Neuronal stem cell (in vitro differentiated cells): ENCODE measurements at regions not wholly inside any gene's neighbourhood (a gene's known extent, or its start where the extent isn't known, plus 50 kb on each side); places are given as distances from the start of the nearest gene placed in this dataset.

Experiments used
- DNase-seq: peaks from one replicate; pipeline ENCODE4 v3.0.0-alpha.2; 2013; ENCODE audit warnings: low spot score
- H2AFZ ChIP-seq: one replicate; pipeline ENCODE4 v1.6.1; 2013; ENCODE audit warnings: mild to moderate bottlenecking, low read length, inconsistent platforms
- H2AK5ac ChIP-seq: 2 replicates; pipeline ENCODE4 v1.6.1; 2013; ENCODE audit warnings: low read depth, mild to moderate bottlenecking, inconsistent platforms, low read length, moderate library complexity, mixed read lengths
- H2BK120ac ChIP-seq: 2 replicates; pipeline ENCODE4 v1.6.1; 2013; ENCODE audit warnings: low read depth, mild to moderate bottlenecking, inconsistent platforms, low read length, moderate library complexity, mixed read lengths
- H2BK12ac ChIP-seq: one replicate; pipeline ENCODE4 v1.6.1; 2013; ENCODE audit warnings: low read length, inconsistent platforms
- H2BK15ac ChIP-seq: 2 replicates; pipeline ENCODE4 v1.6.1; 2013; ENCODE audit warnings: mild to moderate bottlenecking, low read length, inconsistent platforms, mixed read lengths
- H2BK5ac ChIP-seq: one replicate; pipeline ENCODE4 v1.6.1; 2013; ENCODE audit warnings: inconsistent platforms, mild to moderate bottlenecking, low read length, moderate library complexity
- H3K14ac ChIP-seq: one replicate; pipeline ENCODE4 v1.6.1; 2013; ENCODE audit warnings: low read length, inconsistent platforms
- H3K18ac ChIP-seq: 2 replicates; pipeline ENCODE4 v1.6.1; 2013; ENCODE audit warnings: low read length, inconsistent platforms
- H3K23ac ChIP-seq: 2 replicates; pipeline ENCODE4 v1.6.1; 2013; ENCODE audit warnings: low read depth, mild to moderate bottlenecking, mixed read lengths, low read length, inconsistent platforms; ENCODE audit not compliant: poor library complexity
- H3K27ac ChIP-seq: replicated peaks from 3 replicates; pipeline ENCODE4 v1.5.1; 2013; ENCODE audit warnings: low read length, inconsistent platforms
- H3K27me3 ChIP-seq, 3 experiments: 2 replicates each; pipeline ENCODE4 v1.6.1; 2013; ENCODE audit warnings: low read length in 3 of 3, mild to moderate bottlenecking in 2 of 3, inconsistent platforms in 1 of 3, low read depth in 1 of 3, mixed read lengths in 1 of 3, moderate library complexity in 1 of 3; ENCODE audit not compliant: control insufficient read depth in 3 of 3, insufficient read depth in 3 of 3
- H3K36me3 ChIP-seq, 2 donors: replicated peaks in 1 of 2; 2 replicates each; pipeline ENCODE4 v1.6.1; 2013; ENCODE audit warnings: low read length in 2 of 2; ENCODE audit not compliant: control insufficient read depth in 2 of 2, insufficient read depth in 2 of 2
- H3K4ac ChIP-seq: 2 replicates; pipeline ENCODE4 v1.6.1; 2013; ENCODE audit warnings: inconsistent platforms, mild to moderate bottlenecking, low read length, moderate library complexity
- H3K4me1 ChIP-seq, 2 donors: 1 replicate in 1 of 2; 2 replicates in 1 of 2; pipeline ENCODE4 v1.6.1; 2013; ENCODE audit warnings: low read length in 2 of 2, low read depth in 1 of 2; ENCODE audit not compliant: control insufficient read depth in 2 of 2, insufficient read depth in 1 of 2
- H3K4me2 ChIP-seq: one replicate; pipeline ENCODE4 v1.6.1; 2013; ENCODE audit warnings: mild to moderate bottlenecking, low read length, inconsistent platforms; ENCODE audit not compliant: insufficient read depth, poor library complexity, severe bottlenecking
- H3K4me3 ChIP-seq, 2 donors: 2 replicates each; pipeline ENCODE4 v1.5.1; 2013; ENCODE audit warnings: low read length in 2 of 2, mild to moderate bottlenecking in 2 of 2, inconsistent platforms in 1 of 2, moderate library complexity in 1 of 2
- H3K79me1 ChIP-seq: one replicate; pipeline ENCODE4 v1.6.1; 2013; ENCODE audit warnings: low read depth, mild to moderate bottlenecking, inconsistent platforms, low read length, moderate library complexity
- H3K9ac ChIP-seq: one replicate; pipeline ENCODE4 v1.6.1; 2013; ENCODE audit warnings: mild to moderate bottlenecking, low read depth, low read length, inconsistent platforms; ENCODE audit not compliant: poor library complexity
- H3K9me3 ChIP-seq, 2 donors: replicated peaks in 1 of 2; 2 replicates each; pipeline versions ENCODE3 to v1.6.1; 2013; ENCODE audit warnings: low read length in 2 of 2, mild to moderate bottlenecking in 2 of 2, inconsistent platforms in 1 of 2, low read depth in 1 of 2, mixed read lengths in 1 of 2, moderate library complexity in 1 of 2; ENCODE audit not compliant: control insufficient read depth in 2 of 2, insufficient read depth in 1 of 2
- H4K8ac ChIP-seq: one replicate; pipeline ENCODE4 v1.6.1; 2013; ENCODE audit warnings: low read depth, mild to moderate bottlenecking, inconsistent platforms, low read length, moderate library complexity
- H4K91ac ChIP-seq: one replicate; pipeline ENCODE4 v1.6.1; 2013; ENCODE audit warnings: low read length, low read depth, mild to moderate bottlenecking, inconsistent platforms; ENCODE audit not compliant: poor library complexity
- WGBS, 2 donors: extraction: QIAGEN DNeasy Blood & Tissue Kit; methylation state at CpG; one replicate each; pipeline ENCODE4 v1.1.7; 2013; ENCODE audit warnings: missing lambda C conversion rate in 2 of 2, mixed read lengths in 1 of 2; ENCODE audit not compliant: insufficient read length in 2 of 2, insufficient replicate concordance in 1 of 2; ENCODE audit errors: extremely low coverage in 2 of 2; 5-methylcytosine and 5-hydroxymethylcytosine counted together

DNA sequence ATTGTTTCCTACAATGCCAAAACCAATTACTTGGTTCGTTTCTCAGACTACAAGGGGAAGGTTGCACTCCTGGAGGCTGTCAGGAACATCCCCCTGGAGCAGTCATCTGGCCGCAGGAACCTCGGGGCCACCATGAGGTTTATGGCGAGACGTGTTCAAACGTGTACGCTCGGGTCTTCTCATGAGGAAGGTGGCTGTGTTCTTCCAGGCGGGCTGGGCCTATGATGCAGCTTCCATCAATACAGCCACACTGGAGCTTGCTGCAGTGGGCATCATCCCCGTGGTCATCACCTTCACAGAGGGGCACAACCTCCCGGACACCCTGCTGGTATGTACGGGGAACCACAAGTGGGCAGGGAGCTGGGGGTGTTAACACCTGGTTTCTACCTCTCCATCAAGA, 94.5 kb upstream of the COL6A5 start:
- Histone ChIP-seq H3K18ac (peak overlapping the region; percentile 63), H3K9ac (no peak overlapping the region), H3K4me2 (no peak overlapping the region), H2AK5ac (no peak overlapping the region), H4K8ac (no peak overlapping the region), H3K27me3 (peaks cover 0 to 4% (median 0%) of the 10 kb centered on the region in 3 experiments), H3K79me1 (no peaks in the 10 kb centered on the region), H3K27ac (no peak overlapping the region), H2BK12ac (no peak overlapping the region), H3K4me1 (no peaks in the 10 kb centered on the region), H3K9me3 (no peaks in the 10 kb centered on the region), H3K36me3 (no peaks in the 10 kb centered on the region), H2BK5ac (no peak overlapping the region), H3K4me3 (no peak overlapping the region), H2BK15ac (no peak overlapping the region), H3K14ac (no peak overlapping the region), H3K4ac (no peak overlapping the region), H2BK120ac (no peak overlapping the region), H2AFZ (peak overlapping the region; percentile 17), H3K23ac (no peak overlapping the region), H4K91ac (no peak overlapping the region)
- DNase-seq: no peak
- no CpG with 5 or more reads among the region's 12 CpGs for WGBS, 2 donors

DNA sequence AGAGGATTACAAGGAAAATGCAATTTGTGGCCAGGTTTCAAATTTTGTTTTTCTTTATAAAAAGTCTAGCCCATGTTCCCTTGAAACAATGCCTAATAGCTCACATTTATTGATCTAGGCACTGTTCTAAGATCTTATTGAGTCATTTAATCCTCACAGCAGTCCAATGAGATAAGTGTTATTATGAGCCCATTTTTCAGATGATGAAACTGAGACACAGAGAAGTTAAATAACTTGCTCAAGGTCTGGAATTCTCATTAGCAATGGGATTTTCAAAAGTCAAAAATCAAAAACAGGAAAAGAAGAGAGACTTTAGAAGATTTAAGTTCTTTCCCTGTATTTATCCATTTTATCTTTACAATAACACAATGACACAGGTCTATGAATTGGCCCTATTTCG, 90.0 kb upstream of the COL6A5 start:
- H2BK120ac ChIP-seq: no peak overlapping the region
- no peaks in the 10 kb centered on the region for H3K4me1 ChIP-seq
- no peak overlapping the region for H2AFZ ChIP-seq
- H3K18ac ChIP-seq: no peak overlapping the region
- H2BK12ac ChIP-seq: no peak overlapping the region
- DNase-seq: no peak
- no peak overlapping the region for H2BK5ac ChIP-seq
- H3K4ac ChIP-seq: no peak overlapping the region
- no peaks in the 10 kb centered on the region for H3K9me3 ChIP-seq
- no peak overlapping the region for H2AK5ac ChIP-seq
- H3K14ac ChIP-seq: no peak overlapping the region
- H3K27ac ChIP-seq: no peak overlapping the region
- no peaks in the 10 kb centered on the region for H3K79me1 ChIP-seq
- no peaks in the 10 kb centered on the region for H3K36me3 ChIP-seq
- peaks cover 0 to 4% (median 0%) of the 10 kb centered on the region in 3 experiments for H3K27me3 ChIP-seq
- no peak overlapping the region for H2BK15ac ChIP-seq
- no peak overlapping the region for H3K4me3 ChIP-seq
- H4K8ac ChIP-seq: no peak overlapping the region
- H3K9ac ChIP-seq: no peak overlapping the region
- WGBS, 2 donors: no CpG with 5 or more reads among the region's 1 CpG
- H4K91ac ChIP-seq: no peak overlapping the region
- no peak overlapping the region for H3K4me2 ChIP-seq
- no peak overlapping the region for H3K23ac ChIP-seq

DNA sequence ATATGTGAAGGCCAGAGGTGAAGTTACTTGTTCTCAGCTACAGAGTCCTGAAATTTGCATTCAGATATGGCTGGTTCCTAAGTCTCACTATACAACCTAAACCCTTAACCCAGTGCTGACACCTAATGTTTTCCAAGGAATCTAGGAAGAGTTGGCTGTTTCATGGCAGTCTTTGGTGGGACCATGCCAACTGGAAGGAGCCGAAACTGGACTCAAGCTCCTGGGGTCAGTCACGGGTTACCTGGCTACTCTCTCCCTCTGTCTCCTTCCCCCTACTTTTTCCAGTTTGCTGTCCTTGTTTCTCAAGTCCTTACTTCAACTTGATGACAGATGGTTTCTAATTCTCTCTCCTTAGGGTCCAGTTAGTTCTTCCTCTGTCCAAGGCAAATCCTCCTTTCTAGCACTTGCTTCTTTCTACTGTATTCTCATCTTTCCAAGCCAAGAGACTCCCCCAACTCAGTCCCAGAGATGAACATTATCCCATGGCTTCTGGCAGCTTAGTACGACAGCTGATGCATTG, 88.6 kb upstream of the COL6A5 start:
- no peak overlapping the region for H2BK120ac ChIP-seq
- H3K27ac ChIP-seq: no peak overlapping the region
- H2AK5ac ChIP-seq: no peak overlapping the region
- no peak overlapping the region for H2BK5ac ChIP-seq
- H2AFZ ChIP-seq: no peak overlapping the region
- H3K9ac ChIP-seq: no peak overlapping the region
- H4K8ac ChIP-seq: no peak overlapping the region
- no peak for DNase-seq
- no peak overlapping the region for H4K91ac ChIP-seq
- H3K4me3 ChIP-seq: no peak overlapping the region
- no peaks in the 10 kb centered on the region for H3K27me3 ChIP-seq
- no peak overlapping the region for H3K18ac ChIP-seq
- H3K14ac ChIP-seq: no peak overlapping the region
- no peaks in the 10 kb centered on the region for H3K36me3 ChIP-seq
- no peaks in the 10 kb centered on the region for H3K9me3 ChIP-seq
- H3K79me1 ChIP-seq: no peaks in the 10 kb centered on the region
- no peak overlapping the region for H3K23ac ChIP-seq
- H2BK12ac ChIP-seq: no peak overlapping the region
- H3K4me2 ChIP-seq: no peak overlapping the region
- no peak overlapping the region for H3K4ac ChIP-seq
- no peak overlapping the region for H2BK15ac ChIP-seq
- no peaks in the 10 kb centered on the region for H3K4me1 ChIP-seq
- whole genome bisulfite sequencing, 2 donors: no CpG with 5 or more reads among the region's 3 CpGs

DNA sequence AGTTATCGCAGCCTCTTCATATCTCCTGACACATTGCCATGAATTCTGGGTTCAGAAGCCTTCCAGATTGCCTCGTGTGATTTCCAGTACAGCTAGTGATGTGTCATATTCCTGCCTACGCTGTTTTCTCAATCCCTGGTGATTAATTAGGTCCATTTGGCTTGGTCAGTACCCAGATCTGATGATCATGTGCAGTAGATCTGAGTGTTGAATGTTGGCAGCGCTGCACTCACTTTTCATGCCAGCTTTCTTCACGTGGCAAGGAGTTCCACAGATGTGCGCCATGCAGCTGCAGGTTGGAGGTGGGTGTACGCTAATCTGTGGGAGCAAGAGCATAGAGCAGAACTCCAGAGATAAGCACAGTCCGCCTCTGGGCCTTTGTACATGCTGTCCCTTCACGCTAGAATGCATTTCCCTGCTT, 86.9 kb upstream of the COL6A5 start:
- Histone ChIP-seq H3K18ac (no peak overlapping the region), H2BK12ac (no peak overlapping the region), H2AK5ac (no peak overlapping the region), H3K4me1 (no peaks in the 10 kb centered on the region), H3K9me3 (no peaks in the 10 kb centered on the region), H3K4ac (no peak overlapping the region), H2BK5ac (no peak overlapping the region), H2BK15ac (no peak overlapping the region), H3K4me2 (no peak overlapping the region), H4K8ac (no peak overlapping the region), H3K27ac (no peak overlapping the region), H3K36me3 (no peaks in the 10 kb centered on the region), H3K4me3 (no peak overlapping the region), H3K79me1 (no peaks in the 10 kb centered on the region), H2BK120ac (no peak overlapping the region), H2AFZ (no peak overlapping the region), H3K9ac (no peak overlapping the region), H3K23ac (no peak overlapping the region), H4K91ac (no peak overlapping the region), H3K27me3 (no peaks in the 10 kb centered on the region), H3K14ac (no peak overlapping the region)
- DNase-seq: no peak
- WGBS, 2 donors: no CpG with 5 or more reads among the region's 9 CpGs
